ENCODE measurements at regions not wholly inside any gene's neighbourhood (a gene's known extent, or its start where the extent isn't known, plus 50 kb on each side); places are given as distances from the start of the nearest gene placed in this dataset.

DNA sequence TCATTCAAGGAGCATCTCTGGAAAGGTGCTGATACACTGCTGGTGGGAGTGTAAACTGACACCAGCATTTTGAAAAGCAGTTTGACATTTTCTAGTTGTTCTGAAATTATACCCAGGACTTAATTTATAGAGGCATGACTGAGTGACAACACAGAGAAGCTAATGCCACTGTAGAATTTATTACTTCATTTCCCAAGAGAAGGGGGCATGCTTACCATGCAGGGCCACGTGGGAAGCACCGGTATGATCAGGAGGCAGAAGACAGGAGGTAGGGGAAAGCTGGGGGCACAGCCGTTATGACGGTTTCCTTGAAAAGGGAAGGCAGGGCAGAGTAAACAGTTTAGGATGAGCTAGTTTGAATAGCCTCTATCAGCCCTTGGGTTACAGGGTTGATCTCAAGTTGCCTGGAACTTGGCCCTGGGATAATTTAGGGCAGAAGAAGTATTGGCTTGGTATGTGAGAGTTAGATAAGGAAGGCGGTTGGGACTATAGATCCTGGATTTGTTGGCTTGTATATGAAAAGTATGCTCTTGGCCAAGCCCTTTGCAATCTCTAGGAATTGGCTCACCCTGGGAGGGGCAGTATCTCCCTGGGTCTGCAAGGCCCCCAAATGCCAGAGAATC, 305.7 kb downstream of the ENC1 start:
- peak; percentile 27 for DNase-seq

DNA sequence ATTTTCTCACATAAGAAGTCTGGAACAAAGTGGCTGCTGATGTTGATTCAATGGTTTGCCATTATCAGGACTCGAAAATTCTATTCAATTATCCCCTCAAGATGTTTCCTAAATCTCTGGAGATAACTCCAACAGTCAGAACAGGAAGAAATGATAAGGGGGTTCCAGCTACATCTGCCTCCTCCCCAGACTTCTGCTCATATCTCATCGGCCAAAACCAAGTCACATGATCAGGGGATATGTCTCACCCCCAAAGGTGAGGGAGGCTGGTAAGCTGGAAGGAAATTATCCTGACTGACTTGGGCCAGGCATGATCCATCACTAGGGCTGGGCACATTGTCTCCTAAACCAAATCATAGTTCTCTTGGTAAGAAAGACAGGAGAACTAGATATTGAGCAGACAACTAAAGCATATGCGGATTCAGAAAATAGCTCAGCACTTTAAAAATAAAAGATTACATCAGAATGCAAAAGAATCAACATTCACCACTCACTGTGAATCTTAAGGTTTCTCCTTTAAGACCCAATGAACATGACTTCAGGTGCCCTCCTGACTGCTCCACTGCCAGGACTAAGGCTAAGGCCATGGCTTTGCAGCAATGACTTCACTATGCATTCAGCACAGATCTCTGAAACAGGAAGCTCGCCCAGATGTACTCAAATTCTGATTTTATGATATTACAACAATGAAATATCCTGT, 306.3 kb downstream of the ENC1 start:
- peak; percentile 36 for DNase-seq

DNA sequence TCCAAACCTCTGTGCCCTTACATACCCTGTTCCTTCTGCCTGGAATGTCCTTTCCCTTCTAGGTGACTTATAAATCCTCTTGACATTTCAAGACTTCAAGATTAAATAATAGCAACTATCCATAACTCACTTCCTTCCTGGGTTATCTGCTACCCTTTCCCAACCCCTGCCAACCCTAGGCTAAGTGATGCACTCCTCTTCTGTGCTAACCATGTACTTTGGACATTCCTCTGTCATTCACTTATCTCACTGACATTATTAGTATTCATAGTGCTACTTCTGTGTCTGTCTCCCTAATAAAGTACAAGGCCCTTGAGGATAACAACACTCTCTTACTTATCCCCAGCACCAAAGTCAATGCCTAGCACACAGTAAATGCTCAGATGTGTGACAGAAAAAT, 307.1 kb downstream of the ENC1 start:
- DNase-seq, result no peak

DNA sequence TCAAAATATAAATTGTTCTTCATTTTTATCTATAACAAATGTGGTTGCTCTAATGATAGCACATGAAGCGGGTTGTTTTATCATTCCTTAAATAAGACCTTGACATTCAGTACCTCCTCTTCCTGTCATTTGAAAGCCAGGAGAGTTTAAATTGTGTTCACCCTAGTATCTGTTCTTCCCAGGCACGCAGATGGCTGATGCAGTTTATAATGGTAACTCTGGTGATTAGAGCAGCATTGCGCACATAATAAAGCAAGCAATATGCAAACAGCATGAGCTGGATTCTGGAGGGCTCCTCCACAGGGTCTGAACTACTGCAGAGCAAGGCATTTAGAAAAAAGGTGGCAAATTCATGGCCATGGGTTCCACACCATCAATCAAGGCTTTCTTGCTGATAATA, 307.8 kb downstream of the ENC1 start:
- no peak for DNase-seq

DNA sequence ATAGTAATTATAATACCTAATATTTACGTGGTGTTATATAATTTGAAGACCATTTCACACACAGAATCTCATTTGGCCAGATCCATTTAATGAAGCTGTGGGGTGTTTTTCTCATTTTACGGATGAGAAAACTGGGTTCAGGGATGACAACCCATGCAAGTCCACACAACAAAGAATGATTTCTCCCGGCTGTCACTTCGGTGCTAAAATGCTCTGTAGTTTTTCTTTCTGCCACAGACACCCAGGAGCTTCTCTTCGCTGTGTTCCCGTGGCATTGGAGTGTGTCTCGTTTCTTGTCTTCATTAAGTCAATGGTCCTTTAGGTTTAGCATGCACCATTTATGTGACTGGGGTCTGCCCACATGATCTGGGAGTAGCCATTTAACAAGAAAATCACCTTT, 308.5 kb downstream of the ENC1 start:
- no peak for DNase-seq

DNA sequence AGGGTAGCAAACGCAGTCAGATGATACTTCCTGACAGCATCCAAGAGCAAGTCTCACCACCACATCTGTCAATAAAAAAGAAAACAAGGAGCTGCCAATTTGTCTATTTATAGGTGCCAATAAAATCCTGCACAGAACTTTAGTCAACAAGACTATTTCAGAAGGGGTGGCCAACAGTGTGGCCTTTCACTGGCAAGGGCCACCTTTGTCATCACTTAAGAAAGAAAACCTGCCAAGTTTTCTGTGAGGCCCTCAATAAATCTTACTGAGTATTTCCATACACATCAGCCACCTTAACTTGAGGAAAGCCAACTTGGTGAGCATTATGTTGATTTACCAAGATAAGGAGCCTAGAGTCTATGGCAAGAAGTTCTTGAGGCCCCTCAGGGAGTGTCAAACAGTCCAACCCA, 312.3 kb downstream of the ENC1 start:
- DNase-seq, result no peak

DNA sequence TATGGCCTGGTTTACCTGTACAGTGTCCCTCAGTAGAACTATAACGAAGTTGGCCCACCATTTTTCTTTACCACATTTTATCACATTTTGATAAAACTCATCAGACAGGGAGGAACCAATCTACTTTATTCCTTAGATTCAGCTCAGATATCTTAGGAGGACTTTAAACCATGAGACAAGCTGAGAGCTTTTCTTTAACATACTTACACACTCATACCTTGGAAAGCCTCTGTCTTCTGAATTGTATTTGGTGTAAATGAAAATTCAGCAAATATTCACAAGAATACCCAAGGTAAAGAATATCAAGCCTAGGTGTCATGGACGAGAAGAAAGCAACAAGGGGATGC, 313.2 kb downstream of the ENC1 start:
- no peak for DNase-seq

DNA sequence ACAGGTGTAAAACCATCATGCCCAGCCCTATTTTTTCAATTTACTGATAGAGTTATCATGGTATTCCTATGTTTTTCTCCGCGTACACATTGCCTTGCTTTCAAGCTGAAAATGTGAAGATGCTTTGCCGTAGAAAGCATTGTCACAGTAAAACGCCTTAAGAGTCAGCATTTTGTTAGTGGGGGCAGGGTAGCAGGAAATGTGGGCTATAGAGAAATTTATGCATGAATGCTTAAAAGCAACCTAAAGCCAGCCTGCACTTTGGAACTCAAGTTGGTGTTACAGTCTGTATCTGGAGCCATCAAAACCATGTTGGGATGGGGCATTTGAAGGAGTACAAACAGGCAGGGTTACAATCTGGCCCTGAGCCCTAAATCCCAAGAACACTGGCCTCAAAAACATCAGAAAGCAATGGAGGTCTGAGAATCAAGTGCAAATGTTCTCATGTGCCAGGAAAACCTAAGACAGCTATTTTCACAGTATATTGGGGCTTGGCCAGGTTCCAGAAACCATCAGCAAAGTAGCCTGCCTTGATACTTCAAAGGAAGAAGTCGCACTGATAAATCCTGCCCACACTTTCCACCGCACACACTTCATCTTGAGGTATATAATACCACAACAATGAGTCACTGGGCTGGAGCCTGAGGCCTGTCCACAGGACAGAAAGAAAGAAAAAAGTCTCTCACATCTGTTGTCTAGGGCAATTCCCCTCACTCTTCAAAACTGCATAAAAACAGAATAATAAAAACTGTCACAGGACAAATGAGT, 313.8 kb downstream of the ENC1 start:
- DNase-seq, result peak; percentile 95

DNA sequence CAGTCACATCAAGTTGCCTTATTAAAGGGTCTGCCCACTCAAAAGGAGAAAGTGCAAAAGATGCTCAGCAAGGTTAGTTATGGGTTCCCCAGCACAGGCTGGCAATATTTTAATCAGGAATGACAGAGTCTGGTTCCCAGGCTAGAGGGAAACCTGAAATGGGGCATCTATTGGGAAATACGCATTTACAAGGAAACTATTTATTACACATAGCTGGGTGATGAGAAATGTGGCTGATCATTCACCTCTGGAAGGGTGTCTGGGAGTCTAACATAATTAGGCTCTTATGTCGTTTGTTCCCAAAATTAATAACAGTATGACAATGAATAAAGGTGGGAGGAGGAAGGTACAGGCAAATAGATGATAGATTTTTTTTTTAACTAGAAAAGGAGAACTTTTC, 314.7 kb downstream of the ENC1 start:
- no peak for DNase-seq

DNA sequence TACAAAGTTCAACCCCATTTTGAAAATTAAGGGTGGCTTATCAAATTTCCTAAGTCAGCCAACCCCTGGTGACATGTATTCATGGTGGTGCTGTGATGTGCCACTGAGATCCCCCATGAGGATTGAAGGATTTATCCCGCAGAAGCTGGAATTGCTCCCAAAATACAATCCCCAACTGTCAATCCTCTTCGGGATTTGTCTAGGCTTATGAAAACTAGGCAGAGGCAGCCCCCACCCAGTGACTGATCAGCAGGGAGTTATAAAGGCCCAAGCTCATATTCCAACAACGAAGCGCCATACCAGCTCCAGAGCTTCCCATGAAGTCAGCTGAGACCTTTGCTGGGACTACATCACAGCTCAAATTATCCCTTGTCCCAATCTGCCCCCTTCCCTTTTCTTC, 316.0 kb downstream of the ENC1 start:
- no peak for DNase-seq

DNA sequence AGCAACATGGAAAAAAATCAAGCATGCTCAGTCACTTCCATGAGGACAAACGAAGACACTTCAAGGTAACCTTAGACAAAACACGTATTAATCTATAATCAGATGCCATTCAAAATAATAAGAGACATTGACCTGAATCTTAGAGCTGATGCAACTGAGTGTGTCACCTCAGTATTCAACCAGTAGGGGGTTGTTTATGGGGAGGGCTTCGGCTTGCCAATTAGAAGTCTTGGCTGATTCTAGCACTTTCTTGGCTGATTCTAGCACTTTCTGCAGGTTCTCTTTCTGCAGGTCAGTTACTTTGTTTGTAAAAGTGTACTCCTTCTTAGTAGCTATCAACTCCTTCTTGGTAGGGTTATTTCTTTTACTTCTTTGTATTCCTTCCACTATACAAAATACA, 317.6 kb downstream of the ENC1 start:
- no peak for DNase-seq

DNA sequence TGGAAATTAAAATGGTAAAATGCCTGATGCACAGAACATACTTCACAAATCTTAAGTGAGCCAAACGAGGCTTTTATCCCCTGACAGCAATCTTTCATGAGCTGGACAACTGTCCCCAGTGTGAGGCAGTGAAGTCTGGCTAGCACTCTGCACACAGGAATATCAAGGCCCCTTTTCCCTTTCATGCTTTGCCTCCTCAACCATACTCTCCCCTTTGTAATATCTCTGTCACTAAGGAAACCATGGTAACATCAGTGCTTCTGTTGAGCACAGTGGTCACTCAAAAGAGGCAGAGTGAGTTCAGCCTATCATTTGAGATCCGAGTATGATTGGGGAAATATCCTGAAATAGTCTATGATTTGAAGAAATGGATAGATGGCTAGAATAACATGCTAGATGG, 318.3 kb downstream of the ENC1 start:
- DNase-seq, result no peak

DNA sequence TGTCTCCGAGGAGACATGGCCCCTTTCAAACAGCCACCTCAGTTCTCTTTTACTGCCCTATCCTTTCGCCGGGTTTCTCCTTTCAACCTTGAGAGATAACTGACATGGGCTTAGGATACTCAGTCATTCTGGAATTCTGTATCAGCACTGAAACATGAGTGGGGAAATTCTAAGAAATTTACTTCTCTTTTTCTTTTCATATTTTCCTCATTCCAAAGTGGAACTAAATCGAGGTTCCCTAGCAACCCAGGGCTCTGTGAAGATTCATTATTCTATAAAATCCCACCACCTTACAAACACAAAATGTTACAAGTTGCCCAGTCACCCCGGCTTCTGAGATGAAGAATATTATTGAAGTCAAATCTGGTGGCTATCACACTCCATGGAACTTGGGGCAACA, 319.2 kb downstream of the ENC1 start:
- no peak for DNase-seq

DNA sequence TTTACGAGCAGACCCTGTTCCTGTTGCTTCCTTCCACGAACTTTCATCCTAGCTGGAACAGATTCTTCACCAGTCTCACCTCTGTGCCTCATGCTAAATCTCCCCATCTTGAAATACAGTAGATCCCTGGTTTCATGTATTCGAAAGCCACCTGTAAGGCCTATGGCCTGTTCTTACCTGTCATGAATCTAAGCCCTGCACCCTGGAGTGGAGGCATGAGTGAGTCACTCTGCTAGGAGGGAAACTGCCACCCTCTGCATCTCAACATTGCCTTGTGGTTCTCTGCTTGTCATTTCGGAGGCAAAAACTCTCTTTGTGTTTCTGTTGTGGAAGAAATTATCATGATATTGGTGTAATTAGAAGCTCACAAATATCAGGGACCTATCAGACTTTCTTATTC, 320.0 kb downstream of the ENC1 start:
- DNase-seq, result no peak

DNA sequence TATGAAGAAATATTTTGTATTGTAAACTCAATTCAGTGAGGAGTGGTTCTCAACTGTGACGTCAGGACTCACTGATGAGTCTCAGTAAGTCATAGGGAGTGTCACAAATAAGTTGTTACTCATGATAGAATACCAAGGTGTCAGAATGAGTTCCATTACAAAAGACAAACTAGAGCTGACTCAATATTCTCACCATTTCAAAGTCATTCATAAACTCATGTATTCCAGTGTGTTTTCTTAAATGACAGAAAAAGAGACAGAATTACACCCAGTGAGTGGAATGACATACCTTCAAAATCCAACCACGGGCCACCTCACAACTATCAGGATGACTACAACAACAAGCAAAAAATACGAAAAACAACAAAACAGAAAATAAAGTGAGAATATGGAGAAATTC, 321.5 kb downstream of the ENC1 start:
- DNase-seq, result no peak

DNA sequence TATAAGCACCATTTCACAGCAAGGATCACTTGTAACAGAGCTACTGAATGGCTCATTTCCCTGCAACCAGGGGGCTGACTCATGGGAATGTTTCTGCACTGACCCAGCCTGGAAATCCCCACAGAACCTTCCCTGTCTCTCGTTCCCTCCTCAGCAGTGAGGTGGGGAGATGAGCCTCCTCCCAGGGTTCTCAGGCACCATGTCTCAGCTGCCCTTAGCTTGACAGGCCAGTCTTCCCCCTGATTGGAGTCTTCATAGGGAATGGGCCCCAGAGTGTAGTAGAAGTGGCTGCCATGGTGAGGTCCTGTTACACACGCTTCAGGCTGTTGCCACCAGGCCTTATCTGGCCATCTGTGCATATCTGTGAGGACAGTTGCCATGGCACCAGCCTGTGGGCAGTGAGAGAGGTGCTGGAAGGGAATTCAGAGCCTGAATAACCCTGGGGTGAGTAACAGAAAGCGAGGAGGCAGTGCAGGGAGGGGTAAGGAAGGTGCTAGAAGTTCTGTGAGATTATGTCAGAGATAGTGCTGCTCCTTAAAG, 324.4 kb downstream of the ENC1 start:
- peak; percentile 20 for DNase-seq

DNA sequence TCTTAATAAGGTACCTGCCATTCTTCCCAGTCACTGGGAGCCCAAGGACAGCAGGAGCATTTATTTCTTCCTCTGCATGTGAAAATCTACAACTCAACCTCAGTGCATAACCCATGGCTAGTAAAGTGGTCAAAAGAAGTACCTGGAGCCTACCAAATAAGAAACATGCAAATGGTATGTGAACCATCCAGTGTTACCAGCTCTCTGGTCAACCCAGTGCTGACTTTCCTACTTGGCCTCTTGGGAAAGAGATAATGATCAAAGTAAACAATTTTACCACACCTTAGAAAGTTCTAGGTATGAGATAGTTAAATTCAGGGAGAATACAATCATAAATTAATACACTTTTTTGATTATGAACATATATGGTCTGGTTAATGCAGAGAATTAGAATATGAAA, 325.6 kb downstream of the ENC1 start:
- no peak for DNase-seq

DNA sequence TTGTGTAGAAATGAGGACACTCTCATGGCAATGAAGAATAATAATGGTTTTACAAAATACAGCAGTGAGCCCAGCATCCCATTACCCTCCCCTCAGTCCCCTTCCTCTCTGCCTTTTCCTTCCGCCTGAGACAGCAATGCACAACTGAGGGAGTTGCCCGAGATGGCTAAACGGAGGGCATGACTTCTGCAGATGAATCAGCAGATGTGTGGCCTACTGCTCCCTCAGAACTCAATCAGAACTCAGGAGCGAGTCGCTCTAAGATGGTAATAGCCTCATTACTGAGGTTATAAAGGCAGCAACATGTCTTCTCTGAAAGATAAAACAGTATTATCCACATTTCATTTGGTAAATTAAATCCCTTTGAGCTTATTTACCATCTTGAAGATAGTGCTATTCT, 326.6 kb downstream of the ENC1 start:
- no peak for DNase-seq

DNA sequence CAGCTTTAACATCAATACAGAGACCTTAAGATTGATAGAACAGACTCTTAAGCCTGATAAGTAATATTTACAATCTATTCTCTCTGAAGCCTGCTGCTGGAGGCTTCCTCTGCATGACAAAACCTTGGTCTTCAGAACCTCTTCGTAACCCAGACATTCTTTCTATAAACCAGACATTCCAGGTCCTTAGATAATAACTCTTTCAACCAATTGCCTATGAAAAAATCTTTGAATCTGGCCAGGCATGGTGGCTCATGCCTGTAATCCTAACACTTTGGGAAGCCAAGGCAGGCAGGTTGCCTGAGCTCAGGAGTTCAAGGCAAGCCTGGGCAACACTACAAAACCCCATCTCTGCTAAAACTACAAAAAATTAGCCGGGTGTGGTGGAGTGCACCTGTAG, 327.8 kb downstream of the ENC1 start:
- DNase-seq, result no peak

DNA sequence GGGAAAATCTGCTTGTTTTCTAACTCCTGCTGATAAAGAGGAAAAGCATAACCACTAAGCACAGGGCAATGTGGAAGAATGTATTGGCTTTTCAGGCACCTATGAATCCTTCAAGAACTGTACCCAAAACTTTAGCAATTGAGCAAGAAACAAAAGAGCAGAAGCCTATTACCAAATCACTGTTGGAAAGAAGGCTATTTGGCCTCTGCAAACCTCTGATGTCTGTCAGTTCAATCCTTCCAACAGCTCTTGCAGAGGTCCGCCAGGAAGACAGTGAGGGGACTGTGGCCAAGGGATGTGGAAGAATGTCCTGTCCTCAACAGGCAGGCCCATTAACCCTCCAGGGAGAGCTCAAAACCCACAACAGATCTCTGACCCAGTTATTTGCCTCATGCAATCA, 328.6 kb downstream of the ENC1 start:
- no peak for DNase-seq

DNA sequence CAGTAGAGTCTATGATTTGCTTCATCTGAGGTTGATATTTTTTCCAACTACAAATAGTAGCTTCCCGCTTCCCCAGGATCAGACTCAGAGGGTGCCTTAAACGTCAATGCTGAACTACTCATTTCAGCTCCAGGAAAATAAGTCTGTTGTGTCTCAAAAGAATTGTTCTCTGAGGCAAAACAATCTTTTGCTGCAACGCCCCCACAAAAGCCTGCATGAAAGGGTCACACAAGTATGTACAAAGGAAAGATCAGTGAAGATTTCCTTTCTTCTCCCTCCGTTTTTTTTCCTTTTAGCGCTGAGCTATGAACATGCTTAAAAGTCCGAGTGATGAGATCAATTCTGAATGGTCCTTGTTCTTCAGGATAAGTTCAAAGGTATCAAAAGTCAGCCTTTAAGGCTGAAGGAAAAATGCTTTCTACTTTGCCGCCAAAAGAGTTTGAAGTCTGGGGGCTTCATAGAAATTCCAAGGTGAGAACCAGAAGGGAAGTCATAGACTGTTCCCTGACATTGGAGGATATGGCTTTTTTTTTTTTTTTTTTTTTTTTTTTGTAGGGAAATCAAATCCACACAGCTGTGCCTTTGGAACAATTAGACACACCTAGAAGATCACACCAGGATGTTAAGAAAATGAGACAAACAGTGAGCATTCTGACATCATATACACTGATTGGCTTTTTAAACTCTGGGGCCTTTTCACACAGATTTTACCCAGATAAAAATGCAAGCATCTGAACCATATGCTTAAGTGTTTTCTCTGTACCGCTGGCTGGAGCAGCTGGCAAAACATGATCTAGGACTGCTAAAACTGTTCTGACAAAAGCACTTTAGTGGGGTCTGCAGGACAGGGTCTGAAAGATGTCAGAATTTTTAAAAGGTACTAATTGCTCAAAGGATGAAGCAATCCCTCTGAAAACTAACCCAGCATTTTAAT, 329.3 kb downstream of the ENC1 start:
- DNase-seq, result no peak

DNA sequence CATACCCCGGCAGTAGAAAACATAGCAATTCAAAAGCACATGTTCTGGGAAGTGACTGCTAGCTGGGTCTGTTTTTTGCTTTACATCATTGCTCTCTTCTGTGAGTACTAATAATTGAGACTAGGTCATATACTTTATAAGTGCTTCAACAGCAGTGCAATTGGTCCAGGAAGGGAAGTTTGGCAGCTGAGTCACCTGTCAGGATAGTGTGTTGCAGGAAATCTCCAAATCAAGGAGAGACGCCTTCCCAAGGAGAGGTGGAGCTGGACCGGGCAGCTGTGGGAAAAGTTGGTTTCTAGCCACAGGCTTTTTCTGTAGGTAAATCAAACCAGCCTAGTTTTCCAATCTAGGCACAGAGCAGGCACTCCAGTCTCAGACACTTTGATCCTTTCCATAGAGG, 330.1 kb downstream of the ENC1 start:
- DNase-seq, result no peak

DNA sequence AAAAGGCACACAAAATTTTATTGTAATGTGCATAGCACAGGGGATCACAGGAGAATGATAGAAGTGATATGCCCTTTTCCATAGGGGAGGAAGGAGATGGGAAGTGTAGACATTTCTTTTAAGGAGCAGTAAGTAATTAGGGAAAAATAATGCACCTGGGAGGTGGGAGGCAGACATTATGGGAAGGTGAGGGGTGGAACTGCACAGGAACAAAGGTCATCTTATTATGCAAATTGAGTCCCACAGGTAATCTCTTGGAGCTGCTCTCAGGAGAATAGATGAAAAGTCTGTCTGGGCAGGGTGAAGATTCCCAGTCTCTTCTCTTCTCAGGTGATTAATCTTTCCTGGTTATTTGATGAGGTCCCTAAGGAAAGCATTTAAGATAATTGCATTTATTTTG, 331.5 kb downstream of the ENC1 start:
- no peak for DNase-seq
